ENCODE measurements at regions not wholly inside any gene's neighbourhood (a gene's known extent, or its start where the extent isn't known, plus 50 kb on each side); places are given as distances from the start of the nearest gene placed in this dataset.

- peak; percentile 40 for DNase-seq (ENCODE audit: low spot score)
These were observed 84.3 kb downstream of the TNFAIP2 start for GRCh38 chr14:103207388-103208072.

- peak; percentile 36 for DNase-seq (ENCODE audit: low spot score)
These were observed 85.8 kb downstream of the TNFAIP2 start for GRCh38 chr14:103209054-103209453.

GRCh38 chr14:103209506-103209905 lies 86.2 kb downstream of the TNFAIP2 start:
- no peak for DNase-seq (ENCODE audit: low spot score)

- no peak for DNase-seq (ENCODE audit: low spot score)
These were observed 90.1 kb downstream of the TNFAIP2 start for GRCh38 chr14:103213331-103213730.

GRCh38 chr14:103214461-103214958 lies 91.2 kb downstream of the TNFAIP2 start:
- DNase-seq (ENCODE audit: low spot score) = no peak

GRCh38 chr14:103216399-103216798 lies 93.1 kb downstream of the TNFAIP2 start:
- no peak for DNase-seq (ENCODE audit: low spot score)

- DNase-seq (ENCODE audit: low spot score) = no peak
These were observed 93.6 kb downstream of the TNFAIP2 start for GRCh38 chr14:103216857-103217256.

GRCh38 chr14:103217538-103217937 lies 94.3 kb downstream of the TNFAIP2 start:
- DNase-seq (ENCODE audit: low spot score) = no peak

- no peak for DNase-seq (ENCODE audit: low spot score)
These were observed 97.1 kb downstream of the TNFAIP2 start for GRCh38 chr14:103220134-103220981.

- peak; percentile 43 for DNase-seq (ENCODE audit: low spot score)
These were observed 97.9 kb downstream of the TNFAIP2 start for GRCh38 chr14:103220982-103221641.

- no peak for DNase-seq (ENCODE audit: low spot score)
These were observed 98.6 kb downstream of the TNFAIP2 start for GRCh38 chr14:103221781-103222358.

GRCh38 chr14:103223818-103224352 lies 100.6 kb downstream of the TNFAIP2 start:
- DNase-seq (ENCODE audit: low spot score) = no peak

GRCh38 chr14:103225062-103225461 lies 101.8 kb downstream of the TNFAIP2 start:
- DNase-seq (ENCODE audit: low spot score) = no peak

GRCh38 chr14:103225476-103225875 lies 102.2 kb downstream of the TNFAIP2 start:
- no peak for DNase-seq (ENCODE audit: low spot score)

GRCh38 chr14:103227094-103227768 lies 104.0 kb downstream of the TNFAIP2 start:
- no peak for DNase-seq (ENCODE audit: low spot score)

GRCh38 chr14:103228076-103228806 lies 105.0 kb downstream of the TNFAIP2 start:
- DNase-seq (ENCODE audit: low spot score) = no peak

GRCh38 chr14:103228866-103229265 lies 105.2 kb upstream of the EIF5 start:
- no peak for DNase-seq (ENCODE audit: low spot score)

- DNase-seq (ENCODE audit: low spot score) = no peak
These were observed 104.0 kb upstream of the EIF5 start for GRCh38 chr14:103230021-103230420.

- no peak for DNase-seq (ENCODE audit: low spot score)
These were observed 103.2 kb upstream of the EIF5 start for GRCh38 chr14:103230658-103231334.

GRCh38 chr14:103231376-103232019 lies 102.5 kb upstream of the EIF5 start:
- no peak for DNase-seq (ENCODE audit: low spot score)

All from AG08395 (cell line).